ENCODE measurements at regions not wholly inside any gene's neighbourhood (a gene's known extent, or its start where the extent isn't known, plus 50 kb on each side); places are given as distances from the start of the nearest gene placed in this dataset.

DNA sequence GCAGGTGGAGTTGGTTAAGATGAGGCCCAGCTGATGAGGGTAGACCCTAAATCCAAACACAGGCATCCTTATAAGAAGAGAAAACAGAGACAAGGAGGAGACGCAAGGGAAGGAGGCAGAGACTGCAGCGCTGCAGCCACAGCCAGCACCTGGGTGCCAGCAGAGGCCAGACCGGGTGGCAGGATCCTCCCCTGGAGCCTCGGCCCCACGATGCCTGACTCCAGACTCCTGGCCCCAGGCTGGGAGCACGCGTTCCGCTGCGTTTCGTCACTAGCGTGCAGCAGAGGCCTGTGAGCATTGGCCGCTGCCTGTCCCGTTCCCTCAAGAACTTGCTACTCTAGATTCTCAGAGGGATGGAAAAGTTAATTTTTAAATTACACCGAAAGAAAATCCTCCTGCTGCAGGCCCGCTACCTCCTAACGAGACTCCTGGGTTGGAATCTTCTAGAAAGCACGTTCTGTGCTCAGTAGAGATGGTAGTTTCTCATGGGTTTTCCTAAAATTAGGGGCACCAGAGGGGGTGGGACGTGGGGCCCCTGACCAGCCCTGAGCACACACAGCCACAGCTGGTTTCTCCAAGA is 57.7 kb upstream of the FBRSL1 start:
- no peak for TF ChIP-seq TAF1 (IDR thresholded peaks at IDR 0.05; ENCODE audit: borderline replicate concordance, insufficient read depth, low read length)
- TF ChIP-seq SIN3A (IDR thresholded peaks at IDR 0.05; ENCODE audit: borderline replicate concordance, insufficient read depth, low read length): no peak
- no peak for TF ChIP-seq FOXP2 (optimal IDR thresholded peaks at IDR 0.05; ENCODE audit: borderline replicate concordance, extremely low read depth, extremely low read length, insufficient read depth)
- TF ChIP-seq, protein P1, sequence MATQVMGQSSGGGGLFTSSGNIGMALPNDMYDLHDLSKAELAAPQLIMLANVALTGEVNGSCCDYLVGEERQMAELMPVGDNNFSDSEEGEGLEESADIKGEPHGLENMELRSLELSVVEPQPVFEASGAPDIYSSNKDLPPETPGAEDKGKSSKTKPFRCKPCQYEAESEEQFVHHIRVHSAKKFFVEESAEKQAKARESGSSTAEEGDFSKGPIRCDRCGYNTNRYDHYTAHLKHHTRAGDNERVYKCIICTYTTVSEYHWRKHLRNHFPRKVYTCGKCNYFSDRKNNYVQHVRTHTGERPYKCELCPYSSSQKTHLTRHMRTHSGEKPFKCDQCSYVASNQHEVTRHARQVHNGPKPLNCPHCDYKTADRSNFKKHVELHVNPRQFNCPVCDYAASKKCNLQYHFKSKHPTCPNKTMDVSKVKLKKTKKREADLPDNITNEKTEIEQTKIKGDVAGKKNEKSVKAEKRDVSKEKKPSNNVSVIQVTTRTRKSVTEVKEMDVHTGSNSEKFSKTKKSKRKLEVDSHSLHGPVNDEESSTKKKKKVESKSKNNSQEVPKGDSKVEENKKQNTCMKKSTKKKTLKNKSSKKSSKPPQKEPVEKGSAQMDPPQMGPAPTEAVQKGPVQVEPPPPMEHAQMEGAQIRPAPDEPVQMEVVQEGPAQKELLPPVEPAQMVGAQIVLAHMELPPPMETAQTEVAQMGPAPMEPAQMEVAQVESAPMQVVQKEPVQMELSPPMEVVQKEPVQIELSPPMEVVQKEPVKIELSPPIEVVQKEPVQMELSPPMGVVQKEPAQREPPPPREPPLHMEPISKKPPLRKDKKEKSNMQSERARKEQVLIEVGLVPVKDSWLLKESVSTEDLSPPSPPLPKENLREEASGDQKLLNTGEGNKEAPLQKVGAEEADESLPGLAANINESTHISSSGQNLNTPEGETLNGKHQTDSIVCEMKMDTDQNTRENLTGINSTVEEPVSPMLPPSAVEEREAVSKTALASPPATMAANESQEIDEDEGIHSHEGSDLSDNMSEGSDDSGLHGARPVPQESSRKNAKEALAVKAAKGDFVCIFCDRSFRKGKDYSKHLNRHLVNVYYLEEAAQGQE (IDR thresholded peaks at IDR 0.05; ENCODE audit: insufficient read depth in 1 of 2, low read depth in 2 of 2, low read length in 2 of 2): no peak
- TF ChIP-seq POLR2AphosphoS5 (IDR thresholded peaks at IDR 0.05; ENCODE audit: low read depth, low read length): no peak

- TF ChIP-seq, protein P1 (IDR thresholded peaks at IDR 0.05; ENCODE audit: insufficient read depth in 1 of 2, low read depth in 2 of 2, low read length in 2 of 2): no peak
- TF ChIP-seq POLR2AphosphoS5 (IDR thresholded peaks at IDR 0.05; ENCODE audit: low read depth, low read length): no peak
- TF ChIP-seq FOXP2 (optimal IDR thresholded peaks at IDR 0.05; ENCODE audit: borderline replicate concordance, extremely low read depth, extremely low read length, insufficient read depth): no peak
- no peak for TF ChIP-seq SIN3A (IDR thresholded peaks at IDR 0.05; ENCODE audit: borderline replicate concordance, insufficient read depth, low read length)
- TF ChIP-seq TAF1 (IDR thresholded peaks at IDR 0.05; ENCODE audit: borderline replicate concordance, insufficient read depth, low read length): no peak
Measured at GRCh38 chr12:132430838-132431774, 58.8 kb upstream of the FBRSL1 start.

- no peak for TF ChIP-seq TAF1 (IDR thresholded peaks at IDR 0.05; ENCODE audit: borderline replicate concordance, insufficient read depth, low read length)
- no peak for TF ChIP-seq POLR2AphosphoS5 (IDR thresholded peaks at IDR 0.05; ENCODE audit: low read depth, low read length)
- TF ChIP-seq, protein P1 (IDR thresholded peaks at IDR 0.05; ENCODE audit: insufficient read depth in 1 of 2, low read depth in 2 of 2, low read length in 2 of 2): no peak
- TF ChIP-seq SIN3A (IDR thresholded peaks at IDR 0.05; ENCODE audit: borderline replicate concordance, insufficient read depth, low read length): no peak
- no peak for TF ChIP-seq FOXP2 (optimal IDR thresholded peaks at IDR 0.05; ENCODE audit: borderline replicate concordance, extremely low read depth, extremely low read length, insufficient read depth)
Measured at GRCh38 chr12:132429946-132430643, 59.9 kb upstream of the FBRSL1 start.

DNA sequence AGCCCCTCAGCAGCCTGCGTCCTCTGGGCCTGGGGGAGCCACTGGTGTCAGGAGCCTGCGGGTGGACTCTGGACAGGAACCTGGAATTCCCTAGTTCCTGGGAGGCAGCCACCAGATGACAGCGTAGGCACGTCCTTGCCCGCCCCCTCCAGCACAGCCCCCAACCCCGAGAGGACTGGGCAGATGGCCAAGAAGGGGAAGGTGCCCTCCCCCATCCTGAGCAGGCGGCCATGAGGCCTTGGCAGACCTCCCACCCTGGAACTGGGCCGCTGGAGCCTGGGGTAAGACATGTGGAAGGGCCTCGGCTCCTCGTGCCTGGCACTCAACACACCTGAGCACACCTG is 60.4 kb upstream of the FBRSL1 start:
- TF ChIP-seq, protein P1 (IDR thresholded peaks at IDR 0.05; ENCODE audit: insufficient read depth in 1 of 2, low read depth in 2 of 2, low read length in 2 of 2): no peak
- TF ChIP-seq FOXP2 (optimal IDR thresholded peaks at IDR 0.05; ENCODE audit: borderline replicate concordance, extremely low read depth, extremely low read length, insufficient read depth) (no peak), TAF1 (IDR thresholded peaks at IDR 0.05; ENCODE audit: borderline replicate concordance, insufficient read depth, low read length) (no peak), POLR2AphosphoS5 (IDR thresholded peaks at IDR 0.05; ENCODE audit: low read depth, low read length) (no peak), SIN3A (IDR thresholded peaks at IDR 0.05; ENCODE audit: borderline replicate concordance, insufficient read depth, low read length) (no peak)
